Glomerular visceral epithelial cell (primary cell): ENCODE measurements at regions not wholly inside any gene's neighbourhood (a gene's known extent, or its start where the extent isn't known, plus 50 kb on each side); places are given as distances from the start of the nearest gene placed in this dataset.

Source experiments
- DNase-seq: peaks from one replicate; pipeline ENCODE4 v3.0.0-alpha.2; 2016; ENCODE audit errors: extremely low spot score

- DNase-seq: no peak
Observed at GRCh38 chr2:165033402-165033801, 78.1 kb upstream of the SLC38A11 start.

GRCh38 chr2:165032559-165032958 lies 77.2 kb upstream of the SLC38A11 start:
- DNase-seq: no peak

- DNase-seq: no peak
Observed at GRCh38 chr2:165024199-165024598, 68.9 kb upstream of the SLC38A11 start.

- no peak for DNase-seq
Observed at GRCh38 chr2:165022781-165023180, 67.5 kb upstream of the SLC38A11 start.

GRCh38 chr2:165017966-165018596 lies 62.8 kb upstream of the SLC38A11 start:
- no peak for DNase-seq

- DNase-seq: peak; percentile 67
Observed at GRCh38 chr2:165016772-165017411, 61.6 kb upstream of the SLC38A11 start.

- DNase-seq: peak; percentile 75
Observed at GRCh38 chr2:165015052-165015642, 59.8 kb upstream of the SLC38A11 start.

GRCh38 chr2:165013944-165014619 lies 58.8 kb upstream of the SLC38A11 start:
- DNase-seq: no peak

- DNase-seq: no peak
Observed at GRCh38 chr2:165011199-165011598, 55.9 kb upstream of the SLC38A11 start.

- DNase-seq: no peak
Observed at GRCh38 chr2:165010556-165010955, 55.2 kb upstream of the SLC38A11 start.

GRCh38 chr2:165009466-165009865 lies 54.1 kb upstream of the SLC38A11 start:
- no peak for DNase-seq

- DNase-seq: peak; percentile 81
Observed at GRCh38 chr2:165008730-165009315, 53.5 kb upstream of the SLC38A11 start.

GRCh38 chr2:165007161-165007744 lies 51.9 kb upstream of the SLC38A11 start:
- no peak for DNase-seq
